NCI-H2171 (cell line): ENCODE measurements at regions not wholly inside any gene's neighbourhood (a gene's known extent, or its start where the extent isn't known, plus 50 kb on each side); places are given as distances from the start of the nearest gene placed in this dataset.

Experiments
- DNase-seq: peaks from one replicate; lab custom pipeline; 2025; lab: John Stamatoyannopoulos, UW

DNA sequence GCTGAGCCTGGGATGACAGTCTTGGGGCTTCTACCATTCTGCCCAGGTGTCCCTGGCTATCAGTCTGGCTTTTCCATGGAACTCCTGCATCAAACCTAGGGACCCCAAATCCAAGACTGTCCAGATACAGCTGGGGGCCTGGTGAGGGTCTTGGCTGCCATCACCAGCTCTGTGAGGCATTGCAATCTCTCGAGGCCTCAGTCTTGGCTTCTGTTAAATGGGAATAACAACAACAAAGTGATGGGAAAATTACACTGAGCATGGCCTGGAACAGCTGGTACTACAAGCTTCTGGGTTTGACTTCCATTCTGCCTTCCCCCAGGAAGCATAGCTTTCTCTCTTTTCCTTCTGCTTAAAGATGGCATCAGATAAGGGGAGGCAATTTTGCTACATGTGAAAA, 50.0 kb upstream of the LCTL start:
- no peak for DNase-seq

DNA sequence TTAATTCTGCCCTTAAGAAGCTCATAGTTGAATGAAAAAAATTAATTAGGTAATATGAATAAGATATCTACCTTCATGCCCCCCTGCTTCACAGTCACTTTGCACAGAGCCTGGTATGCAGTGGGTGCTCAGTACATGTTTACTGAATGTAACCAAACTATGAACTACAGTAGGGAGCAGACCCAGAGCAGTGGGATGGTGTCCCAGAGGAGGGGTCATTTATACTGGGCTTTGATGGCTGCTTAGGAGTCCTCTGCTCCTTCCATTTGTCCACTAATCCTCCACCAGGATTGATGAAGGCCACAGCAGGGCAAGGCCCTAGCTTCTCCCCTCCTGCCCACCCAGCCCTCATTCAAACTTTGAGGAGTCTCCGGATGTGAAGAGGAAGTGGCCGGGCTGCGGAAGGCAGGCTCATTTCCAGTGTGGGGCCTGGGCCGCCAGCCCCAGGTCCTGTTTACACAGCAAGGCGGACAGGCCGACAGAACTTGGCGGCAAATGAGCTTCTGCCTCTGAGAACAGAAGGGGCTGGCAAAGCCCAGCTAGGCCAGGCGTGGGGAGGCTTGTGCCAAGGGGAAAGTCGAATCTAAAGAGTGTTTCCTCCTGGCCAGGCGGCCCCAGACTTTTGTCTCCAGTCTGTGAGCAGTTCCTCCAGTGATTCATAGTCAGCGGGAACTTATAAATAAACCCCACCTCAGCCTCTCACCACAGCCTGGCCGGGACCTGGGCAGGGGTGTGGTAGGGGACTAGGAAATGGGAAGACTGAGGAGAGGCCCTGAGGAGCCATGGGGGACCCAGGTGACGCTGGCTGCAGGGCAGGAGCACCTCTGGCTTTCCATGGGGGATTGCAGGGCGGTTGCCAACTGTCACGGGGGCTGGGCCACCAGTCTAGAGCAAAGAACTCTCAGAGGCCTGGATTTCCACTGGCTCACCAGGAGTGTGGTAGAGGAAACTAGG, 51.6 kb upstream of the LCTL start:
- no peak for DNase-seq

DNA sequence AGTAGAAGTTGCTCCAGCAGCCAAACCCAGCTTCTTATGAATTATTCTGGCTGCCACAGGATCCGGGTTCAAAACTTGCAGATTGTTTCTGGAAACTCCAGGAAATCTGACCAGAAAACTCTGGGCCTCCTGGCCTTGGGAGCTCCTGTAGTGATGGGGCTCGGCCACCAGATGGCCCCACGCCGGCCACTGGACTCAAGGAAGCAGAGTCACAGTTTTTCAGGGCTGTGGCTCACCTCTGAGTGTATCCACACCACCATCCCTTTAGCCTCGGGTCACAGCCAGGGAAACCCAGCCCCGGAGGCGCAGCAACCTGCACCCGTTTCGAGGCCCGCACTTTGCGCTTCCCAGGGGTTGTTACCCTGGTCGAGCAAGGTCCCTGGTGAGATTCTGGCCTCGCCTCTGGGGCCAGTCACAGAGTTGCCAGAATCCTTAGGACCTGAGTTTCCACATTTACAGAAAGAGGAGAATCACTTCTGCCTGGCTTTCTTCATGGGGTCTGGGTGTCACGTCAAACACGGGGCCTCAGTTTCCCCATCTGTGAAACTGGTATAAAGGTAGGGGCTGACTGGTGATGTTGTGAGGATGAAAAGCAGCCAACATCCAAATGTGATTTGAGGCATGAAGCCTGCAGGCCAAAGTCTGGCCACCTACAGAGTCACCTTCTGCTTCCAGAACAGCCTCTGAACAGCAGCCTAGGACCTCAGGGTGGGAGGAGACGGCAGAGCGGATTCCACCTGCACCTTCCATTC, 53.5 kb upstream of the LCTL start:
- DNase-seq: peak; percentile 12

DNA sequence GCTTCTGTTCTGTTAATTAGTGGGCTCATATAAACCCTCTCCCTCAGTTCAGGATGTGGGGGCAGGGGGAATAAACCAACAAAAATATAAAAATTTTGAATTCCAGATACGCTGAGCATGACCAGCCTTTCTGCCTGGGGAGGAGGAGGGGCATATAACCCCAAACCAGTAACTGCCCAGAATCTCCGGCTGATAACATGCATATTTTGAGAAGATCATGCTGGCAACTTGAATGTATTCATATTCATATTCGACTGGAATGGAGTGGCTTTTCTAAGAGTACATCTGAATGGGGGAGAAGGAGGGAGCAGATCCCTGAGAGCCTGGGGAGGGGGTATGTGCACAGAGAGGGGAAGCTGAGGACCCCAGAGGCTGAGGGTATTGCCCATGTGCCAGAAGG, 54.5 kb upstream of the LCTL start:
- no peak for DNase-seq

DNA sequence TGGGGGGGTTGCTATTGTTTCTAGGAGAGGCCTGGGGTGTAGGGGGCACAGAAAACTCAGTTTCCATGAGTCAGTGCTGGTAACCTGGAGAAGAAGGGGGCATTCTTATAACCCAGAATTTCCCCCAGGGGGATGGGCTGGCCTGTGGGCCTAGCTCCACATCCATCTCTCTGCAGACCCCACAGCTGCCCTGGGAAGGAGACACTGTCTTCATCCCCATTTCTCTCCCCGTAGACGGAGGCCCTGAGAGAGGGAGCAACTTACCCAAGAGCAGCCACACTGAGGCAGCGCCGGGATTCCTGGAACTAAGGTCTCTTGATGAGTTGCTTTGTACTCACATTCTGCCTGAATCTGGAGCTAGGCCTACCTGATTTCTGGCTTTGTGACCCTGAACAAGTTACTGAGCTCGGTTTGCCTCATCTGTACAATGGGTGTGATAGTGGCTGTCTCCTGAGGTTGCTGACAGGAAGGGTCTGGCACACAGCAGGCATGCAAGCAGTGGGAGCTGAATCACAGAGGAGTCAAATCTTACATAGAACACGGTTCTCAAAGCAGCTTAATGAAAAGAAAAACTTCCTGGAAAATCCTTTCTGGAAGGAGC, 55.0 kb upstream of the LCTL start:
- no peak for DNase-seq

DNA sequence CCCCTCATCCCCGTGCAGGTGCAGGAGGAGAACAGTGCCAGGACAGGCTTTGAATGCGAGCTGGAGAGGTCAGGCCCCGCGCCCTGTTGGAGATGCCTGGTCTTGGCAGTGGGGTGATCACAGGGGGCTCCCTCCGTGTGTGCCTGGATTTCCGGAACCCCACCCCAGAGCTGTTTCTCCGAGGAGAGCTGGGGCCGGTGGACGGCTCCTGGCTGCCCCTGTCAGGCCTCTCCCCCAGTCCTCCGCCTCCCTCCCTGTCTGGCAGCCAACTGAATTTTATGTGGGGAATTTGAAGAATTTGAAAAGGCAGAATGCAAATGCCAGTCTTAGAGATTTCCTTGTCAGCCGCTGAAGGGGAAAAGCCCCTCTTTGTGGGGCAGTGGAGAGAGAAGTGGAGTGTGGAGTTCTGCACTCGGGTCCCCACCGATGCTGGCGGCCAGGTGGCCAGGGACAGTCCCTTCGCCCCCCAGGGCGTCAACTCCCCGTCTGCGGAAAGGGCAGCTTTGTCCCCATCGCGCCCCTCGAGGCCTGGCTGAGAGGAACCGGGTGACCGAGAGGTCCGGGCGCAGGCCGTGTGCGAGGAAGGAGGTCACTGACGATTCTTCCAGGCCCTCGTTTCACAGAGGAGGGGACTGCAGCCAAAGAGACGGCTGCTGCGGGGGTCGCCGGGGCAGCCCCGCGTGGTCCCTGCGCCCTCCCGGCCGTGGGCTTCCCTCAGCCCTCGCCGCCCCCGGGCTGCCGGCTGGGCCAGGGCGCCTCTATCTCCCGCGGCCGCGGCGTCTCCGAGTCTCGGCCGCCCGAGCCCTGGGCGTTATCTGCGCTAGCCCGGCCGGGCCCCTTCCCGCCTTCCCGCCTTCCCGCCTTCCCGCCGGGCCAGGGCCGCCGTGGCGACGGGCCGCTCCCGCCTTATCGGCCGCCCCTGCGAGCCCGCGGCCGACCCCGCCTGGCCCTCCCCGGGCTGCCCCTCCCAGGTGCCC, 56.0 kb upstream of the LCTL start:
- DNase-seq: no peak

DNA sequence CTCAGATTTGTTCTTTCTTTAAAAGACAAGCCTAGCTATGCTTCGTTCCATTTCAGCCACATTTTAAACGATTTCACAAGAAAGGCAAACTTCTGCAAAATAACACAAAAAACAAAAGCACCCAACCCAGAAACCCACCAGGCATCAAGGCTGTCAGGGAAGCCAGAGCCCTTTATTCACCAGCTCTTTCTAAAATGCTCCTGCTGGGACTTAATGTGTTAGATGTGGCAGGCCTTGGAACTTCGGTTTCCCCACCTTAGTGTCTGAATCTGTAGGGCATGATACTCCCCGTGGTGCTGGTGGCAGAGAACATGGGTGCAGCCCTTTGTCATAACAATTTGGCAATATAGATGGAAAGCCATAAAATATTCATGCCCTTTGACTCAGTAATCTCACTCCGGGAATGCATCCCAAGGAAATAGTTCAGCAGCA, 56.8 kb upstream of the LCTL start:
- no peak for DNase-seq

DNA sequence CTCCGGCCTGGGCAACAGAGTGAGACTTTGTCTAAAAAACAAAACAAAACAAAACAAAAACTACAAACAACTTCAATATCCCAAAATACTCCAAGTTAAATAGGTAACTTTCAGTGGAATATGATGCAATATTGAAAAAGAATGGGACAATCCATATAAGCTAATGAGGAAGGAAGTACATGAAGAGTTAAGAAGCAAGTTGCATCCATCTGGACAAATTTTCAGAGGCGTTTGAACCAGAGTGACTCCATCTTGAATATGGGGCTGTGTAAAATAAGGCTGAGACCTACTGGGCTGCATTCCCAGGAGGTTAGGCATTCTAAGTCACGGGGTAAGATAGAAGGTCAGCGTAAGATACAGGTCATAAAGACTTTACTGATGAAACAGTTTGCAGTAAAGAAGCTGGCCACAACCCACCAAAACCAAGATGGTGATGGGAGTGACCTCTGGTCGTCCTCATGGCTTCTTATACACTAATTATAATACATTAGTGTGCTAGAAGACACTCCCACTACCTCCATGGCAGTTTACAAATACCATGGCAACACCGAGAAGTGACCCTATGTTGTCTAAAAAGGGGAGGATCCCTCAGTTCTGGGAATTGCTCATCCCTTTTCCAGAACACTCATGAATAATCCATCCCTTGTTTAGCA, 58.1 kb upstream of the LCTL start:
- DNase-seq: no peak

DNA sequence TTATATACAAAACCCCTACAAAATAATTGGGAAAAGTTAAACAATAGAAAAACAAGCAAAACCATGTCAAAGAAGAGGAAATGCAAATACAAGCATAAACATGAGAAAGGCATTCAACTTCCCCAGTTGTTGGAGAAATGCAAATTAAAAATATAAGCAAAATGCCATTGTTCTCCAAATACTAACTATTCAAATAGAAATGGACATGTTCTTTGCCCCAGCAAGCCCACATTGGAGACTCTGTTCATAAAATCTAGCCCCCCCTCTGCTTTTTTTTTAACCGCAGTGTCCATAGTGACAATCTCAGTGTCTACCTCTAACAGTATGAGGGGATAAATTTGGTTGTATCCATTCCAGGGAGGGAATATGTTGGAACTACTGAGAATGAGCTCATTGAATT, 59.7 kb upstream of the LCTL start:
- no peak for DNase-seq

DNA sequence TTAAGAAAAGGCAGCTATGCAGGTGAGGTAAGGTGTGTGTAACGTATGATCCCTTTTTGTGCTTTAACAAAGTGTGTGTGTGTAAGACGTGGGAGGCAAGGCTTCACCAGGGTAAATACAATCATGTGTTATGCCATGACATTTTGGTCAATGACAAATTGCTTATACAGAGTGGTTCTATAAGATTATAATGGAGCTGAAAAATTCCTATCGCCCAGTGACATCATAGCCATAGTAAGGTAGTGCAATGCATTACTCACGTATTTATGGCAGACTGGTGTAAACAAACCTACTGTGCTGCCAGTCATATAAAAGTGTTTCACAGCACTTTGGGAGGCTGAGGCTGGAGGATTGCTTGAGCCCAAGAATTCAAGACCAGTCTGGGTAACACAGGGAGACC, 60.2 kb upstream of the LCTL start:
- no peak for DNase-seq

DNA sequence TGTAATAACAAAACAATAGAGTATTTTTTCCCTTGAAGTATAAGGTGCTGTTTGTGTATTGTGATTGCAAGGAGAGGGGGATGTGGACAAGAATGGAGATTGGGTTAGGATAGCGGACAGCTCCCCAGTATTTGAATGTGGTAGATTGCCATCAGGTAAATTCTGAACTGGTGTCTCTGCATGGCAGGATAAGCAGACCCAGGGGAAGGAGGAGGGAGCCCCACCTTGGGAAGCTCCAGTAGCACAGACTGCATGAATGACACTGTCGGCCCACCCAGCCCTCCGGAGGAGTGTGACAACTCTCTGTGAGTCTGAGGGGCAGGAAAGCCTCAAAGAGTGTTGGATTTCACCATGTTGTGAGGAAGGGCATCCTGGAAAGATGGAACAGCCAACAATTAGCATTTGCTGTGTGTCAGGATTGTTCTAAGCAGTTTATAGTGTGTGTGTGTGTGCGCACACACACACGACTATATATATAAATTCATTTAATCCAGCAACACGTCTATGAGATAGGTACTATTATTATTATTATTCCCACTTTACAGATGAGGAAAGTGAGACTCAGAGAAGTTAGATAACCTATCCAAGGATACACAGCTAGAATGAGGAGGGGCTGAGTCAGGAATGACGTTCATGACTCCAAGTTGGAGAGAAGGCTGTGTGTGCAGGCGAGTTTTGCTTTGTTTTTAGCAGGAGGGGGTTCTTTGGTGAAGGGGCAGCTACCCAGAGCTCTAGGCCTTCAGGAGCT, 63.4 kb upstream of the LCTL start:
- no peak for DNase-seq

DNA sequence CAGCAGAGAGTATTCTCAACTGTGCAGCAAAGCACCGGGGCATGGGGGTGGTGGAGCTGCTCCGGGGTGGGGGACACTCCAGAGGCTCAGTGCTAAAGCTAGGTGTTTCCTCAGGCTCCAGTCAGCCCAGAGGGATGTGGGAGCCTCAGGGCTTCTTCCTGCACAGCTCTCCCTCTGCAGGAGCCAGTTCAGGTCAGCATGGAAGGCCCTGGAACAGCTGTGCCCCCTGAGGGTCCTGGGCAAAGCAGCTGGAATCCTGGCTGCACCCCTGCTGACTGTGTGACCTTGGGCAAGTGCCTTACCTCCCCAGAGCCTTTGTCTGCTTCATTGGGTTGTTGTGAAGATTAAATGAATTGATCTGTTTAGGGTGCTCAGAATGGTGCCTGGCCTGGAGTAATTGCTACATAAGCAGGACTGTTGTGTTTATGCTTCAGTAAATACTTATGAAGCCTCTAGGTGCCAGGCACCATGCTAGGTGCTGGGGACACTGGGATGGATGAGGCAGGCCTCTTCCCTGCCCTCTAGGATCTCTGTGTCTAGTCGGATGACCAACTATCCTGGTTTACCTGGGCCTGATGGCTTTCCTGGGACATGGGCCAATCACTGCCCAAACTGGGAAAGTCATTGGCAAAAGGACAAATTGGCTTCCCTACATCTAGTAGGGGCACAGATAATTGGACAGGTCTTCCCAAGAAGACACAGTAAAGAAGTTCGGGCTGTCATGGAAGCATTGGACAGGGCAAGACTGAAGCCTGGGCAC, 64.2 kb upstream of the LCTL start:
- no peak for DNase-seq

DNA sequence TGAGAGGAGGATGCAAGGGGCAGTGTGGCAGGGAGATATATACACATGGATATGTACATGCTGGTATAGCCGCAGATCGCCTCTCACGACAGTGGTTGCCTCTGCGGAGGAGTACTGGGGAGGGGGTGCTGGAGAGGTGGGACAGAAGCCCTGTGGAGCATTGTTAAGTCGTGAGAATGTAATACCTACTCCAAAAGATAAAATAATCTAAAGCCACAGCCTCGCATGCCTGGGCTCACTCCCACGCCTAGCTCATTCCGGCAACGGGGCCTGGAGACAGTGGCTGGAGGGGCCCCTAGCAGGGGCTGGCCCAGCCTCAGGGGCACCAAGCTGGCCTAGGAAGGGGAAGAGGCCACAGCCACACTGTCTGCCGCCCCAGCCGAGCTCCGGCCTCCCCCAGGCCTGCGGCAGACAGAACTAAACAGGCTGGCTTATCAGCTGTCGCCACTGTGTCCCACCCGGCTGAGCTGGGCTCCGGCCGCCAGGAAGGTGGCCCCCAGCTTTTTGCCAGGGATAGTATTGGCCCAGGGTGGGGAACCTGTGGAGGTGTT, 65.1 kb upstream of the LCTL start:
- no peak for DNase-seq

DNA sequence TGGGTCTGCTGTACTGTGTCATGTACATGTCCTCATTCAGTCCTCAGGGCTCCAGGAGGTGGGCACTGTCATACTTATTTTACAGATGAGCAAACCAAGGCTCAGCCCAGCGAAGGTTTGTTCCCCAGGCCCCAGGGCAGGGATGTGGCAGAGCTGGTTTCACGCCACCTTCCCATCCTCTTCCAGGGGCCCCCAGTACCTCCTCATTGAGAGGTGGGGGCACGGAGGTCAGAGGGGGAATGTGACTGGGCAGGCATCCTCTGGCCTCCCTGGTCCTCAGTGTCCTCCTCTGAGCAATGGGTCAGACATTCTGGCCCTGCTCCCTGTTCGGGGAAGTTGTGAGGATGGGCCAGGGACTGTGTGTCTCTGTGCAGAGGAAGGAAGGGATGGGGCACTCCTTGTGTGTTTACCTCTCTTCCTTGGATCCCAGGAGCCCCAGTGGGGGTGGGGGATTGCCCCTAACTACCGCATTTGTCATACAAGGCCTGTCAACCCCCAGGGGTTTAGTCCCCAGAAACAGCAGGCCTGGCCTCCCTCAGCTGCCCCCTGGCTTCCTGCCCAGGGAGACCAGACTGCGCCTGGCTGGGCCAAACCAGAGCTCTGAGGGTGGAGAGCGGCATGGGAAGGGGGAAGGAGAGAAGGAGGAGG, 65.9 kb upstream of the LCTL start:
- DNase-seq: no peak

DNA sequence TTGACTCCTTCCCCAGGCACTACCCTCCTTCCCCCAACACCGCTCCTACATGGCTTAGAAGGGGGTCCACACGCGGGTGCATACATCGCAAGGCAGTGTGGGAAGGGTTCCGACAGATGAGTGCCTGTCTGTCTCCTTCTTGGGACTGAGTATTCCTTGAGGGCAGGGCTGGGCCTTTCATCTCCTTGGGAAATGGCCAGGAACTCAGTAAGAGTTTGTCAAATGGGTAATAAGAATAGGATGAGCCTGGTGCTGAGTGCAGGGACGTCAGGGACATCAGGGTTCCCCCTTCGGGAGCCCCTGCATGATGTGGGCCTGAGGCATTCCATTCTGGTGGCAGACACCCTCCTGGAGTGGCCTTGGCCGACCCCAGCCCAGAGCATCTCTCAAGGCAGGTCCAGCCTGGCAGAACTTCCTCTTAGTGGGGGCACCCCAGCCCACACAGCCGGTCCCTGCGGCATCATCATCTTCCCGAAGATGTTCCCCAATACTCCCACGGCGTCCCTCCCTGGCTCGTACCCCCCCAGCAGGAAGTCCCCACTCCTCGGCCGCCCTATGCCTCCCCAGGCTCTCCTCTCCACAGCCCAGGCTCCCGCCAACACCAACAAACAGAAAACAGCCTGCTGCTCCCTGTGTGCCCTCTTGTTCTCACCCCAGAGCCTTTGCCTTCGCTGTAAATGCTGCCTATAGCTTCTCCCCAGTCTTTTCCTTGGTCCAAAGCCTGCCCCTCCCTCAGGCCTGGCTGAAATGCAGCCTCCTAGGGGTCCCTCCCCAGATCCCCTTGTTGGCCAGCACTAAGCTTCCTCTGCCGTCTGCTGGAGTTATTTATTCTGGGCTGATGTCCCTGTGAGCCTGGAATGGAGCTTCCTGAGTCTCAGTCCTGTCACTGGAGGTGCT, 67.5 kb upstream of the LCTL start:
- no peak for DNase-seq

DNA sequence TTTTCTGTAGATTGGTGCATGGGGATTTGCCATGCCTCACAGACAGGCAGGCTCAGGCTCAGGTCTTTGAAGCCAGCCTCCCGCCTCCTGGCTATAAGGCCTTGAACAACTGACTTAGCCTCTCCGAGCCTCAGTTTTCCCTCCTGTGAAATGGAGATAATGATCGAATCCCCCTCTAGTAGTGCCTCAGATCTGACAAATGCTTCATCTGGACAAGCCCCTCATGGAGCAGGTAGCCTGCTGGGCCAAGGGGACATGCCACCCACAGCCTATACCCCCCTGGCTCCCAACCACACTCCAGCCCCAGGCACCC, 68.1 kb upstream of the LCTL start:
- DNase-seq: no peak

DNA sequence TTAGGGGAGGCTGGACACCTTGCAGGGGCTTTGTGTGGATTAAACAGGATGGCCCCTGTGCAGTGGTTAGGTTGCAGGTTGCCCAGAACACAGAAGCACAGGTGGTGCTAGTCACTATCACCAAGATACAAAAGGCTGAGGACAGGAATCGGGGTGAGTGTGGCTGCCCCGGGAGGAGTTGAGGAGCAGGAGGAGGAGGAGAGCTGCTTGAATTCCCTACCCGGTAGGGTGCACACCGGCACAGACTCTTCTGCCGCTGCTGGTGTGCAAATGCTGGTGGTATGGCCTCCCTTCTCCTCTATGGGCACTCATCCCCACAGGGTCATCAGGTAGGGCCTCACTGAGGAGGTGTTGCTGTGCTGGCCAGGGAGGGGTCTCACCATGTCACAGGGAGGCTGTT, 67.5 kb upstream of the SMAD6 start:
- DNase-seq: no peak

DNA sequence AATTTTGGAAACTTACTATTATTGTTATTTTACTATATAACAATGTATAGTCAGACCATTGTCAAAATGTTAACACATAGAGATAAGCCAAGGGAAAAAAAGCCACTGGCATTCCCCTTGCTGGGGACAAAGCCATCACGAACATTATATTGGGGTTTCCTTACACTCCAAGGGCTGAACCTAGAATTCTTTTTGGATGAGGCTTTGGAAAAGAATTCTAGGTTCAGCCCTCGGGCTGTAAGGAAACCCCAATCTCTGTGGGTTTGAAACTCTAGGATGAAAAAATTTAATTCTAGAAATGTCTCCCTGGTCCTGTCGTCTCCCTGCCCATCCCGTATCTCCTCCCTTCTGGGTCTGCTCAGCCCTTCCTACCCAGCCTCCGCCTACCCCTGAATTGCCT, 67.0 kb upstream of the SMAD6 start:
- DNase-seq: no peak
